K562 (cell line): ENCODE measurements at regions not wholly inside any gene's neighbourhood (a gene's known extent, or its start where the extent isn't known, plus 50 kb on each side); places are given as distances from the start of the nearest gene placed in this dataset.

ENCODE experiments used
- EGR1 ChIP-seq: fragments of 450-650 bp; conservative IDR thresholded peaks from 2 replicates; pipeline ENCODE4 v1.6.1; 2017; ENCODE audit warnings: mild to moderate bottlenecking
- FOXK2 ChIP-seq, 2 experiments: fragments of 450-650 bp; IDR thresholded peaks in 1 of 2; conservative IDR thresholded peaks in 1 of 2; 2 replicates each; pipeline ENCODE4 v1.6.1; 2016; ENCODE audit warnings: low read depth in 2 of 2, mild to moderate bottlenecking in 1 of 2
- GATAD2B ChIP-seq: fragments of 450-650 bp; IDR thresholded peaks from 2 replicates; pipeline ENCODE4 v1.6.1; 2017; ENCODE audit warnings: mild to moderate bottlenecking, borderline replicate concordance
- PYGO2 ChIP-seq: fragments of 450-650 bp; IDR thresholded peaks from 2 replicates; pipeline ENCODE4 v1.6.1; 2016; ENCODE audit warnings: mild to moderate bottlenecking, missing genetic modification characterization, moderate library complexity, missing compliant biosample characterization
- SMAD3 ChIP-seq: fragments of 450-650 bp; formaldehyde crosslinking; conservative IDR thresholded peaks from 2 replicates; pipeline ENCODE4 v1.4.0; 2020; ENCODE audit warnings: mild to moderate bottlenecking
- SP2 ChIP-seq: IDR thresholded peaks from 2 replicates; pipeline ENCODE4 v1.6.1; 2011; ENCODE audit warnings: mild to moderate bottlenecking, low read depth, low read length, moderate library complexity; ENCODE audit not compliant: poor library complexity, severe bottlenecking; ENCODE audit errors: extremely low read depth
- SRSF1 ChIP-seq: fragments of 200-400 bp; formaldehyde crosslinking; IDR thresholded peaks from 2 replicates; pipeline ENCODE4 v1.6.1; 2017; ENCODE audit warnings: mild to moderate bottlenecking, low read depth, low read length, moderate library complexity
- ZNF696 ChIP-seq: fragments of 250-450 bp; sonication (Bioruptor Pico); conservative IDR thresholded peaks from 2 replicates; pipeline ENCODE4 v1.4.0; 2020; ENCODE audit warnings: mild to moderate bottlenecking, moderate library complexity
- TF ChIP-seq, protein P1 (sequence below): sonication (generic); formaldehyde crosslinking; IDR thresholded peaks from 2 replicates; pipeline ENCODE4 v1.8.1; 2023; ENCODE audit warnings: missing genetic modification reagents, mild to moderate bottlenecking, borderline replicate concordance
- TF ChIP-seq, protein P2 (sequence below): IDR thresholded peaks from 2 replicates; pipeline ENCODE4 v1.6.1; 2011; ENCODE audit warnings: borderline replicate concordance, low read depth, mild to moderate bottlenecking, moderate library complexity, low read length; ENCODE audit not compliant: insufficient read depth, poor library complexity, severe bottlenecking

DNA sequence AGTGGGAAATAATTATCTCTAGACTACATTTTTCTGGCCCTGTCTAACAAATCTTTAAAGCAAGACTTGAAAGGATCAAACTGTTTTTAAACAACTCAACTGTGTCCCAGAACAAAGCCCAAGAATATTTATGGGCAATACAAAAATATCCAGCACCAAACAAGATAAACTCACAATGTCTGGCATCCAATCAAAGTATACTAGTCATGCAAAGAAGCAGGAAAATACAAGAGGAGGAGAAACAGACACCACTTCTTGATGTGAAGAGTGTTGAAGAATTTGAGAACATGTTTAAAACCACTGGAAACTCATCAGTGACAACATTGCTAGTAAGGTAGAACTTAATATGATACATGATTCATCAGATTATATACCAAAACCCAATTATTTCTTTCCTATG, 66.1 kb upstream of the CDC42EP3 start (continued):
- TF ChIP-seq, protein P1, sequence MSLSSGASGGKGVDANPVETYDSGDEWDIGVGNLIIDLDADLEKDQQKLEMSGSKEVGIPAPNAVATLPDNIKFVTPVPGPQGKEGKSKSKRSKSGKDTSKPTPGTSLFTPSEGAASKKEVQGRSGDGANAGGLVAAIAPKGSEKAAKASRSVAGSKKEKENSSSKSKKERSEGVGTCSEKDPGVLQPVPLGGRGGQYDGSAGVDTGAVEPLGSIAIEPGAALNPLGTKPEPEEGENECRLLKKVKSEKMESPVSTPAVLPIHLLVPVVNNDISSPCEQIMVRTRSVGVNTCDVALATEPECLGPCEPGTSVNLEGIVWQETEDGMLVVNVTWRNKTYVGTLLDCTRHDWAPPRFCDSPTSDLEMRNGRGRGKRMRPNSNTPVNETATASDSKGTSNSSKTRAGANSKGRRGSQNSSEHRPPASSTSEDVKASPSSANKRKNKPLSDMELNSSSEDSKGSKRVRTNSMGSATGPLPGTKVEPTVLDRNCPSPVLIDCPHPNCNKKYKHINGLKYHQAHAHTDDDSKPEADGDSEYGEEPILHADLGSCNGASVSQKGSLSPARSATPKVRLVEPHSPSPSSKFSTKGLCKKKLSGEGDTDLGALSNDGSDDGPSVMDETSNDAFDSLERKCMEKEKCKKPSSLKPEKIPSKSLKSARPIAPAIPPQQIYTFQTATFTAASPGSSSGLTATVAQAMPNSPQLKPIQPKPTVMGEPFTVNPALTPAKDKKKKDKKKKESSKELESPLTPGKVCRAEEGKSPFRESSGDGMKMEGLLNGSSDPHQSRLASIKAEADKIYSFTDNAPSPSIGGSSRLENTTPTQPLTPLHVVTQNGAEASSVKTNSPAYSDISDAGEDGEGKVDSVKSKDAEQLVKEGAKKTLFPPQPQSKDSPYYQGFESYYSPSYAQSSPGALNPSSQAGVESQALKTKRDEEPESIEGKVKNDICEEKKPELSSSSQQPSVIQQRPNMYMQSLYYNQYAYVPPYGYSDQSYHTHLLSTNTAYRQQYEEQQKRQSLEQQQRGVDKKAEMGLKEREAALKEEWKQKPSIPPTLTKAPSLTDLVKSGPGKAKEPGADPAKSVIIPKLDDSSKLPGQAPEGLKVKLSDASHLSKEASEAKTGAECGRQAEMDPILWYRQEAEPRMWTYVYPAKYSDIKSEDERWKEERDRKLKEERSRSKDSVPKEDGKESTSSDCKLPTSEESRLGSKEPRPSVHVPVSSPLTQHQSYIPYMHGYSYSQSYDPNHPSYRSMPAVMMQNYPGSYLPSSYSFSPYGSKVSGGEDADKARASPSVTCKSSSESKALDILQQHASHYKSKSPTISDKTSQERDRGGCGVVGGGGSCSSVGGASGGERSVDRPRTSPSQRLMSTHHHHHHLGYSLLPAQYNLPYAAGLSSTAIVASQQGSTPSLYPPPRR (CRISPR knock-in tag), result no peak
- TF ChIP-seq, protein P2, sequence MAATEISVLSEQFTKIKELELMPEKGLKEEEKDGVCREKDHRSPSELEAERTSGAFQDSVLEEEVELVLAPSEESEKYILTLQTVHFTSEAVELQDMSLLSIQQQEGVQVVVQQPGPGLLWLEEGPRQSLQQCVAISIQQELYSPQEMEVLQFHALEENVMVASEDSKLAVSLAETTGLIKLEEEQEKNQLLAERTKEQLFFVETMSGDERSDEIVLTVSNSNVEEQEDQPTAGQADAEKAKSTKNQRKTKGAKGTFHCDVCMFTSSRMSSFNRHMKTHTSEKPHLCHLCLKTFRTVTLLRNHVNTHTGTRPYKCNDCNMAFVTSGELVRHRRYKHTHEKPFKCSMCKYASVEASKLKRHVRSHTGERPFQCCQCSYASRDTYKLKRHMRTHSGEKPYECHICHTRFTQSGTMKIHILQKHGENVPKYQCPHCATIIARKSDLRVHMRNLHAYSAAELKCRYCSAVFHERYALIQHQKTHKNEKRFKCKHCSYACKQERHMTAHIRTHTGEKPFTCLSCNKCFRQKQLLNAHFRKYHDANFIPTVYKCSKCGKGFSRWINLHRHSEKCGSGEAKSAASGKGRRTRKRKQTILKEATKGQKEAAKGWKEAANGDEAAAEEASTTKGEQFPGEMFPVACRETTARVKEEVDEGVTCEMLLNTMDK, result no peak
- TF ChIP-seq FOXK2 (conservative IDR thresholded peaks at IDR 0.05 in 1 of 2, IDR thresholded peaks at IDR 0.05 in 1 of 2; ENCODE audit: low read depth in 2 of 2), result no peak
- no peak for TF ChIP-seq GATAD2B
- no peak for TF ChIP-seq SRSF1
- TF ChIP-seq SMAD3 (CRISPR knock-in tag), result no peak
- TF ChIP-seq EGR1, result no peak
- TF ChIP-seq SP2, result no peak
- no peak for TF ChIP-seq PYGO2 (tag)
- no peak for TF ChIP-seq ZNF696 (CRISPR knock-in tag)
- TF ChIP-seq, all 486 proteins: peak for 0
